Neural crest cell (in vitro differentiated cells): ENCODE measurements at regions not wholly inside any gene's neighbourhood (a gene's known extent, or its start where the extent isn't known, plus 50 kb on each side); places are given as distances from the start of the nearest gene placed in this dataset.
A peak's percentile ranks its signal among the peaks of the same experiment; 100 is the strongest.

Experiments used
- DNase-seq: peaks from one replicate; pipeline ENCODE4 v3.0.0; 2021; ENCODE audit warnings: low read depth, mixed read lengths, low spot score
- H3K27ac Mint-ChIP-seq: one replicate; pipeline ENCODE4 v1.8.0; 2021; ENCODE audit warnings: mild to moderate bottlenecking, mixed read lengths; ENCODE audit not compliant: unreplicated experiment
- H3K27me3 Mint-ChIP-seq: 2 replicates; pipeline ENCODE4 v1.8.0; 2021; ENCODE audit warnings: low read depth, mild to moderate bottlenecking, mixed read lengths
- H3K36me3 Mint-ChIP-seq: 2 replicates; pipeline ENCODE4 v1.8.0; 2021; ENCODE audit warnings: low read depth, mild to moderate bottlenecking, mixed read lengths
- H3K4me1 Mint-ChIP-seq: 2 replicates; pipeline ENCODE4 v1.8.0; 2021; ENCODE audit warnings: mixed read lengths
- H3K4me3 Mint-ChIP-seq: one replicate; pipeline ENCODE4 v1.8.0; 2021; ENCODE audit warnings: mild to moderate bottlenecking, mixed read lengths
- H3K9me3 Mint-ChIP-seq: 2 replicates; pipeline ENCODE4 v1.8.0; 2021; ENCODE audit warnings: mixed read lengths
- CTCF ChIP-seq: fragments of 200-600 bp; sonication (generic); conservative IDR thresholded peaks from 2 replicates; pipeline ENCODE4 v1.5.0; 2021; ENCODE audit warnings: antibody characterized with exemption, mild to moderate bottlenecking

GRCh38 chr2:41972819-41973218 is 75.0 kb upstream of the PKDCC start:
- DNase-seq, result no peak
- no peak overlapping the region for H3K27ac Mint-ChIP-seq
- H3K4me3 Mint-ChIP-seq, result no peak overlapping the region
- H3K27me3 Mint-ChIP-seq, result no peaks in the 10 kb centered on the region
- no peaks in the 10 kb centered on the region for H3K9me3 Mint-ChIP-seq
- peaks cover 13% of the 10 kb centered on the region for H3K4me1 Mint-ChIP-seq
- no peak for TF ChIP-seq CTCF
- H3K36me3 Mint-ChIP-seq, result no peaks in the 10 kb centered on the region

GRCh38 chr2:41973871-41974270 is 74.0 kb upstream of the PKDCC start:
- Mint-ChIP-seq H3K27ac (no peak overlapping the region), H3K27me3 (no peaks in the 10 kb centered on the region), H3K4me1 (peaks cover 13% of the 10 kb centered on the region), H3K4me3 (no peak overlapping the region), H3K36me3 (no peaks in the 10 kb centered on the region), H3K9me3 (no peaks in the 10 kb centered on the region)
- no peak for TF ChIP-seq CTCF
- no peak for DNase-seq

- no peak for DNase-seq
- H3K27me3 Mint-ChIP-seq, result no peaks in the 10 kb centered on the region
- H3K4me3 Mint-ChIP-seq, result no peak overlapping the region
- H3K27ac Mint-ChIP-seq, result no peak overlapping the region
- H3K36me3 Mint-ChIP-seq, result no peaks in the 10 kb centered on the region
- TF ChIP-seq CTCF, result no peak
- peaks cover 3% of the 10 kb centered on the region for H3K9me3 Mint-ChIP-seq
- no peaks in the 10 kb centered on the region for H3K4me1 Mint-ChIP-seq
Observed at GRCh38 chr2:41981417-41981816, 66.4 kb upstream of the PKDCC start.

- H3K4me1 Mint-ChIP-seq, result peaks cover 28% of the 10 kb centered on the region
- H3K27ac Mint-ChIP-seq, result no peak overlapping the region
- no peak for TF ChIP-seq CTCF
- no peak overlapping the region for H3K4me3 Mint-ChIP-seq
- H3K36me3 Mint-ChIP-seq, result no peaks in the 10 kb centered on the region
- H3K9me3 Mint-ChIP-seq, result peaks cover 6% of the 10 kb centered on the region
- no peaks in the 10 kb centered on the region for H3K27me3 Mint-ChIP-seq
- DNase-seq, result no peak
Observed at GRCh38 chr2:41985573-41986095, 62.2 kb upstream of the PKDCC start.

DNA sequence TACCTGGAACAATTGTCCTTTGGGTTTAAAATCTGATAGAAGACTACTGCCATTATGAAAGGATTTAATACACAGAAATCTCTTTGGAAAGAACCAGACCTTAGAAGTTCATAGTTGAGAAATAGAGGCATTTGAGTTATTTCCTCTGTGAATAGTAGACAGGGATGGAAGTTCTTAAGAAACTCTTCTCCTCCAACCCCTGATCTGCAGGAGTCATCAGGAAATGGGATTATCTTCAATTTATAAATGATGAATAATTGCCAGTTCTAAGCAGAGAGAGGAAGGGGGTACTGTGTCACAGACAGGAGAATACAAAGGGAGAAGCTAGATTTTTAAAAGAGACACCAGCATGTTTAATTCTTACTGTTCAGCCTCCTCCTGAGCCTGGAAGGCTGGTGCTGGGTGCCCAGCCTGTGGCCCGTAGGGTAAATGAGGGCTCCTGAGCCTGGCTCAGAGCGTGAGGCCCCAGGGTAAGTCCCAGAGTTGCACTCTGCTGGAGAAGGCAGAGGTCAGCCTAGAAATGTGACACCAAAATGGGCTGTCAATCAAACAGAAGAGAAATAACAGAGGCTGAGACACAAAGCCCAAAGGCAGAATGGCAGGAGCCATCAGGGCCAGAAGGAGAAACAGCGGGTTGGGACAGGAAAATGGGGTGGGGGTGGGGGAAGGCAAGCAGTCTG is 58.2 kb upstream of the PKDCC start:
- Mint-ChIP-seq H3K4me1 (peaks cover 47% of the 10 kb centered on the region), H3K4me3 (peak overlapping the region; percentile 33), H3K27ac (peak overlapping the region; percentile 81), H3K9me3 (peaks cover 9% of the 10 kb centered on the region), H3K27me3 (no peaks in the 10 kb centered on the region), H3K36me3 (peaks cover 2% of the 10 kb centered on the region)
- peak; percentile 22 for DNase-seq
- TF ChIP-seq CTCF, result no peak
